ENCODE measurements at regions not wholly inside any gene's neighbourhood (a gene's known extent, or its start where the extent isn't known, plus 50 kb on each side); places are given as distances from the start of the nearest gene placed in this dataset.

GRCh38 chr3:151987893-151988292 is 114.5 kb downstream of the SUCNR1 start:
- Histone ChIP-seq H3K79me2 (ENCODE audit: insufficient read depth, low read length) (no peaks in the 10 kb centered on the region), H3K9ac (ENCODE audit: low read depth, low read length, poor library complexity, severe bottlenecking) (no peak overlapping the region), H3K4me3 (ENCODE audit: low read length, poor library complexity, severe bottlenecking) (no peak overlapping the region), H3K27me3 (ENCODE audit: insufficient read depth, low read length, poor library complexity, severe bottlenecking) (no peaks in the 10 kb centered on the region), H3K9me2 (replicated peaks; ENCODE audit: low read depth, low read length) (no peaks in the 10 kb centered on the region), H3K9me3 (ENCODE audit: insufficient read depth, low read depth, low read length) (no peaks in the 10 kb centered on the region), H3F3A (ENCODE audit: low read depth) (no peaks in the 10 kb centered on the region), H2AFZ (ENCODE audit: low read length) (no peak overlapping the region), H3K36me3 (ENCODE audit: insufficient read depth, low read length) (no peaks in the 10 kb centered on the region), H4K20me1 (ENCODE audit: insufficient read depth, low read length, poor library complexity, severe bottlenecking) (no peaks in the 10 kb centered on the region), H3K4me2 (ENCODE audit: low read depth, low read length, poor library complexity, severe bottlenecking) (no peak overlapping the region), H3K4me1 (ENCODE audit: insufficient read depth, low read length, poor library complexity, severe bottlenecking) (no peaks in the 10 kb centered on the region)
- TF ChIP-seq EZH2phosphoT487 (IDR thresholded peaks at IDR 0.05; ENCODE audit: borderline replicate concordance) (no peak), CTCF (conservative IDR thresholded peaks at IDR 0.05; ENCODE audit: low read length) (no peak)

- no peak for TF ChIP-seq CTCF (conservative IDR thresholded peaks at IDR 0.05; ENCODE audit: low read length)
- TF ChIP-seq EZH2phosphoT487 (IDR thresholded peaks at IDR 0.05; ENCODE audit: borderline replicate concordance) = no peak
- H3K9me2 ChIP-seq (replicated peaks; ENCODE audit: low read depth, low read length) = no peaks in the 10 kb centered on the region
- H3K27me3 ChIP-seq (ENCODE audit: insufficient read depth, low read length, poor library complexity, severe bottlenecking) = no peaks in the 10 kb centered on the region
These were observed 116.2 kb downstream of the SUCNR1 start for GRCh38 chr3:151989621-151990020.

GRCh38 chr3:151990696-151991376 is 117.4 kb downstream of the SUCNR1 start:
- H3K4me3 ChIP-seq (ENCODE audit: low read length, poor library complexity, severe bottlenecking) = no peak overlapping the region
- TF ChIP-seq CTCF (conservative IDR thresholded peaks at IDR 0.05; ENCODE audit: low read length) (no peak), EZH2phosphoT487 (IDR thresholded peaks at IDR 0.05; ENCODE audit: borderline replicate concordance) (no peak)
- no peaks in the 10 kb centered on the region for H3K9me3 ChIP-seq (ENCODE audit: insufficient read depth, low read depth, low read length)
- H4K20me1 ChIP-seq (ENCODE audit: insufficient read depth, low read length, poor library complexity, severe bottlenecking) = no peaks in the 10 kb centered on the region
- H3F3A ChIP-seq (ENCODE audit: low read depth) = no peaks in the 10 kb centered on the region
- H2AFZ ChIP-seq (ENCODE audit: low read length) = no peak overlapping the region
- no peaks in the 10 kb centered on the region for H3K4me1 ChIP-seq (ENCODE audit: insufficient read depth, low read length, poor library complexity, severe bottlenecking)
- H3K27me3 ChIP-seq (ENCODE audit: insufficient read depth, low read length, poor library complexity, severe bottlenecking) = no peaks in the 10 kb centered on the region
- no peak overlapping the region for H3K9ac ChIP-seq (ENCODE audit: low read depth, low read length, poor library complexity, severe bottlenecking)
- no peaks in the 10 kb centered on the region for H3K36me3 ChIP-seq (ENCODE audit: insufficient read depth, low read length)
- no peaks in the 10 kb centered on the region for H3K79me2 ChIP-seq (ENCODE audit: insufficient read depth, low read length)
- no peaks in the 10 kb centered on the region for H3K9me2 ChIP-seq (replicated peaks; ENCODE audit: low read depth, low read length)
- H3K4me2 ChIP-seq (ENCODE audit: low read depth, low read length, poor library complexity, severe bottlenecking) = no peak overlapping the region

More at GRCh38 chr3:151989621-151990020, 116.2 kb downstream of the SUCNR1 start:
- Histone ChIP-seq H3K4me2 (ENCODE audit: low read depth, low read length, poor library complexity, severe bottlenecking) (no peak overlapping the region), H3K4me3 (ENCODE audit: low read length, poor library complexity, severe bottlenecking) (no peak overlapping the region), H3K9me3 (ENCODE audit: insufficient read depth, low read depth, low read length) (no peaks in the 10 kb centered on the region), H3K36me3 (ENCODE audit: insufficient read depth, low read length) (no peaks in the 10 kb centered on the region), H3K4me1 (ENCODE audit: insufficient read depth, low read length, poor library complexity, severe bottlenecking) (no peaks in the 10 kb centered on the region), H2AFZ (ENCODE audit: low read length) (no peak overlapping the region), H3K9ac (ENCODE audit: low read depth, low read length, poor library complexity, severe bottlenecking) (no peak overlapping the region), H3F3A (ENCODE audit: low read depth) (no peaks in the 10 kb centered on the region), H4K20me1 (ENCODE audit: insufficient read depth, low read length, poor library complexity, severe bottlenecking) (no peaks in the 10 kb centered on the region), H3K79me2 (ENCODE audit: insufficient read depth, low read length) (no peaks in the 10 kb centered on the region)

All from Loucy (cell line).